Liver (tissue), 8 donors: ENCODE measurements at regions not wholly inside any gene's neighbourhood (a gene's known extent, or its start where the extent isn't known, plus 50 kb on each side); places are given as distances from the start of the nearest gene placed in this dataset.

Experiments
- DNase-seq: peaks from one replicate; pipeline ENCODE4 v3.0.0-alpha.2; 2017; ENCODE audit warnings: low spot score
- H3K27ac ChIP-seq, 2 donors: one replicate each; pipeline ENCODE4 v1.7.0; 2013; ENCODE audit warnings: inconsistent platforms in 2 of 2, low read length in 2 of 2, control low read depth in 1 of 2, low read depth in 1 of 2, mild to moderate bottlenecking in 1 of 2
- H3K27me3 ChIP-seq, 4 donors: one replicate each; pipeline versions ENCODE4 v1.6.1 to v1.7.0; 2013; ENCODE audit warnings: low read length in 3 of 4, inconsistent platforms in 1 of 4, mild to moderate bottlenecking in 1 of 4, moderate library complexity in 1 of 4; ENCODE audit not compliant: control insufficient read depth in 4 of 4, insufficient read depth in 4 of 4
- H3K36me3 ChIP-seq, 4 donors: one replicate each; pipeline versions ENCODE4 v1.6.1 to v1.7.0; 2013; ENCODE audit warnings: low read length in 3 of 4, mild to moderate bottlenecking in 3 of 4, low read depth in 1 of 4, moderate library complexity in 1 of 4; ENCODE audit not compliant: control insufficient read depth in 4 of 4, insufficient read depth in 3 of 4
- H3K4me1 ChIP-seq, 4 donors: one replicate each; pipeline versions ENCODE4 v1.6.1 to v1.7.0; 2013; ENCODE audit warnings: low read length in 3 of 4, mild to moderate bottlenecking in 3 of 4, moderate library complexity in 1 of 4; ENCODE audit not compliant: control insufficient read depth in 4 of 4, insufficient read depth in 4 of 4
- H3K4me3 ChIP-seq, 3 donors: one replicate each; pipeline versions ENCODE4 v1.6.1 to v1.7.0; 2013; ENCODE audit warnings: low read length in 3 of 3, control low read depth in 1 of 3, low read depth in 1 of 3, mild to moderate bottlenecking in 1 of 3
- H3K9ac ChIP-seq, 2 donors: one replicate each; pipeline ENCODE4 v1.7.0; 2013; ENCODE audit warnings: low read length in 2 of 2, mild to moderate bottlenecking in 2 of 2, moderate library complexity in 2 of 2, control low read depth in 1 of 2, low read depth in 1 of 2
- H3K9me3 ChIP-seq, 4 donors: one replicate each; pipeline versions ENCODE4 v1.6.1 to v1.7.0; 2013; ENCODE audit warnings: low read length in 3 of 4; ENCODE audit not compliant: control insufficient read depth in 4 of 4
- ATF3 ChIP-seq: IDR thresholded peaks from 2 replicates; pipeline ENCODE4 v1.6.1; 2016; ENCODE audit warnings: antibody characterized with exemption
- EGR1 ChIP-seq, 2 donors: IDR thresholded peaks; 2 replicates each; pipeline ENCODE4 v1.6.1; 2016 to 2018; ENCODE audit warnings: antibody characterized with exemption in 2 of 2, low read depth in 2 of 2
- FOXA1 ChIP-seq: IDR thresholded peaks from 2 replicates; pipeline ENCODE4 v1.6.1; 2016; ENCODE audit warnings: antibody characterized with exemption
- FOXA2 ChIP-seq: IDR thresholded peaks from 2 replicates; pipeline ENCODE4 v1.6.1; 2016; ENCODE audit warnings: antibody characterized with exemption
- GABPA ChIP-seq, 2 donors: IDR thresholded peaks in 1 of 2; conservative IDR thresholded peaks in 1 of 2; 2 replicates each; pipeline ENCODE4 v1.6.1; 2016; ENCODE audit warnings: antibody characterized with exemption in 2 of 2, mild to moderate bottlenecking in 1 of 2, moderate library complexity in 1 of 2
- HNF4A ChIP-seq, 2 donors: conservative IDR thresholded peaks; 2 replicates each; pipeline ENCODE4 v1.6.1; 2016; ENCODE audit warnings: antibody characterized with exemption in 2 of 2, mild to moderate bottlenecking in 2 of 2
- HNF4G ChIP-seq: IDR thresholded peaks from 2 replicates; pipeline ENCODE4 v1.6.1; 2016; ENCODE audit warnings: antibody characterized with exemption
- JUND ChIP-seq, 2 donors: IDR thresholded peaks; 2 replicates each; pipeline ENCODE4 v1.6.1; 2016; ENCODE audit warnings: antibody characterized with exemption in 2 of 2
- NR2F2 ChIP-seq: IDR thresholded peaks from 2 replicates; pipeline ENCODE4 v1.6.1; 2016; ENCODE audit warnings: antibody characterized with exemption
- RAD21 ChIP-seq, 2 donors: IDR thresholded peaks; 2 replicates each; pipeline ENCODE4 v1.6.1; 2016; ENCODE audit warnings: antibody characterized with exemption in 2 of 2, mild to moderate bottlenecking in 2 of 2
- REST ChIP-seq: IDR thresholded peaks from 2 replicates; pipeline ENCODE4 v1.6.1; 2016; ENCODE audit warnings: antibody characterized with exemption, mild to moderate bottlenecking
- RXRA ChIP-seq, 2 donors: IDR thresholded peaks; 2 replicates each; pipeline ENCODE4 v1.6.1; 2017 to 2018; ENCODE audit warnings: antibody characterized with exemption in 2 of 2, mild to moderate bottlenecking in 1 of 2
- SP1 ChIP-seq: IDR thresholded peaks from 2 replicates; pipeline ENCODE4 v1.6.1; 2018; ENCODE audit warnings: antibody characterized with exemption, mild to moderate bottlenecking
- TAF1 ChIP-seq: conservative IDR thresholded peaks from 2 replicates; pipeline ENCODE4 v1.6.1; 2016; ENCODE audit warnings: antibody characterized with exemption, mild to moderate bottlenecking
- YY1 ChIP-seq: IDR thresholded peaks from 2 replicates; pipeline ENCODE4 v1.6.1; 2016; ENCODE audit warnings: antibody characterized with exemption, mild to moderate bottlenecking
- WGBS: extraction: QIAGEN DNeasy Blood & Tissue Kit; methylation state at CpG from one replicate; pipeline ENCODE4 v1.1.7; 2013; 5-methylcytosine and 5-hydroxymethylcytosine counted together
- TF ChIP-seq, protein P1 (sequence below): fragments of 150-350 bp; IDR thresholded peaks from 2 replicates; pipeline ENCODE4 v1.5.1; 2017; ENCODE audit warnings: improper control_type of control experiment, low read depth, low read length; ENCODE audit not compliant: missing input control
- TF ChIP-seq, protein P2 (sequence below): IDR thresholded peaks from 2 replicates; pipeline ENCODE4 v1.6.1; 2016; ENCODE audit warnings: antibody characterized with exemption
- TF ChIP-seq, protein P3 (sequence below): IDR thresholded peaks from 2 replicates; pipeline ENCODE4 v1.6.1; 2016; ENCODE audit warnings: antibody characterized with exemption
- donor health status: healthy.
- donor health status: healthy.
- donor health status: healthy.
- donor health status: healthy.
- donor health status: healthy.

- no peaks in the 10 kb centered on the region for H3K4me1 ChIP-seq
- H3K27me3 ChIP-seq: no peaks in the 10 kb centered on the region
- DNase-seq: no peak
- no peaks in the 10 kb centered on the region for H3K9me3 ChIP-seq
- TF ChIP-seq, protein P1, sequence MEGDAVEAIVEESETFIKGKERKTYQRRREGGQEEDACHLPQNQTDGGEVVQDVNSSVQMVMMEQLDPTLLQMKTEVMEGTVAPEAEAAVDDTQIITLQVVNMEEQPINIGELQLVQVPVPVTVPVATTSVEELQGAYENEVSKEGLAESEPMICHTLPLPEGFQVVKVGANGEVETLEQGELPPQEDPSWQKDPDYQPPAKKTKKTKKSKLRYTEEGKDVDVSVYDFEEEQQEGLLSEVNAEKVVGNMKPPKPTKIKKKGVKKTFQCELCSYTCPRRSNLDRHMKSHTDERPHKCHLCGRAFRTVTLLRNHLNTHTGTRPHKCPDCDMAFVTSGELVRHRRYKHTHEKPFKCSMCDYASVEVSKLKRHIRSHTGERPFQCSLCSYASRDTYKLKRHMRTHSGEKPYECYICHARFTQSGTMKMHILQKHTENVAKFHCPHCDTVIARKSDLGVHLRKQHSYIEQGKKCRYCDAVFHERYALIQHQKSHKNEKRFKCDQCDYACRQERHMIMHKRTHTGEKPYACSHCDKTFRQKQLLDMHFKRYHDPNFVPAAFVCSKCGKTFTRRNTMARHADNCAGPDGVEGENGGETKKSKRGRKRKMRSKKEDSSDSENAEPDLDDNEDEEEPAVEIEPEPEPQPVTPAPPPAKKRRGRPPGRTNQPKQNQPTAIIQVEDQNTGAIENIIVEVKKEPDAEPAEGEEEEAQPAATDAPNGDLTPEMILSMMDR: no peak
- TF ChIP-seq JUND (IDR thresholded peaks at IDR 0.05): no peak
- TF ChIP-seq RAD21 (IDR thresholded peaks at IDR 0.05): no peak
- TF ChIP-seq REST: no peak
- TF ChIP-seq YY1: no peak
- TF ChIP-seq NR2F2: no peak
- TF ChIP-seq HNF4G: no peak
- TF ChIP-seq SP1: no peak
- TF ChIP-seq FOXA2: no peak
- no peak for TF ChIP-seq EGR1 (IDR thresholded peaks at IDR 0.05; ENCODE audit: low read depth in 2 of 2)
- TF ChIP-seq HNF4A (conservative IDR thresholded peaks at IDR 0.05): no peak
- no peak for TF ChIP-seq ATF3
- no peak for TF ChIP-seq FOXA1
- TF ChIP-seq TAF1: no peak
- TF ChIP-seq GABPA (IDR thresholded peaks at IDR 0.05 in 1 of 2, conservative IDR thresholded peaks at IDR 0.05 in 1 of 2): no peak
- TF ChIP-seq, protein P2, sequence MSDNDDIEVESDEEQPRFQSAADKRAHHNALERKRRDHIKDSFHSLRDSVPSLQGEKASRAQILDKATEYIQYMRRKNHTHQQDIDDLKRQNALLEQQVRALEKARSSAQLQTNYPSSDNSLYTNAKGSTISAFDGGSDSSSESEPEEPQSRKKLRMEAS: no peak
- no peaks in the 10 kb centered on the region for H3K36me3 ChIP-seq
- H3K4me3 ChIP-seq: no peak overlapping the region
- no peak overlapping the region for H3K9ac ChIP-seq
- H3K27ac ChIP-seq: no peak overlapping the region
Observed at GRCh38 chr10:112884179-112884504, 65.9 kb upstream of the TCF7L2 start.

GRCh38 chr10:112886463-112886862, 63.6 kb upstream of the TCF7L2 start:
- 95% methylated on average over 4 of the region's 4 CpGs for WGBS
- H3K9ac ChIP-seq: no peak overlapping the region

More at GRCh38 chr10:112886463-112886862, 63.6 kb upstream of the TCF7L2 start:
- Histone ChIP-seq H3K4me1 (no peaks in the 10 kb centered on the region), H3K9me3 (no peaks in the 10 kb centered on the region), H3K27ac (no peak overlapping the region), H3K36me3 (no peaks in the 10 kb centered on the region), H3K4me3 (no peak overlapping the region), H3K27me3 (no peaks in the 10 kb centered on the region)
- TF ChIP-seq, protein P1: no peak
- TF ChIP-seq RXRA (IDR thresholded peaks at IDR 0.05) (no peak), JUND (IDR thresholded peaks at IDR 0.05) (no peak), HNF4A (conservative IDR thresholded peaks at IDR 0.05) (no peak), YY1 (no peak), GABPA (IDR thresholded peaks at IDR 0.05 in 1 of 2, conservative IDR thresholded peaks at IDR 0.05 in 1 of 2) (no peak), FOXA2 (no peak), HNF4G (no peak), SP1 (no peak), FOXA1 (no peak)
- TF ChIP-seq, protein P3, sequence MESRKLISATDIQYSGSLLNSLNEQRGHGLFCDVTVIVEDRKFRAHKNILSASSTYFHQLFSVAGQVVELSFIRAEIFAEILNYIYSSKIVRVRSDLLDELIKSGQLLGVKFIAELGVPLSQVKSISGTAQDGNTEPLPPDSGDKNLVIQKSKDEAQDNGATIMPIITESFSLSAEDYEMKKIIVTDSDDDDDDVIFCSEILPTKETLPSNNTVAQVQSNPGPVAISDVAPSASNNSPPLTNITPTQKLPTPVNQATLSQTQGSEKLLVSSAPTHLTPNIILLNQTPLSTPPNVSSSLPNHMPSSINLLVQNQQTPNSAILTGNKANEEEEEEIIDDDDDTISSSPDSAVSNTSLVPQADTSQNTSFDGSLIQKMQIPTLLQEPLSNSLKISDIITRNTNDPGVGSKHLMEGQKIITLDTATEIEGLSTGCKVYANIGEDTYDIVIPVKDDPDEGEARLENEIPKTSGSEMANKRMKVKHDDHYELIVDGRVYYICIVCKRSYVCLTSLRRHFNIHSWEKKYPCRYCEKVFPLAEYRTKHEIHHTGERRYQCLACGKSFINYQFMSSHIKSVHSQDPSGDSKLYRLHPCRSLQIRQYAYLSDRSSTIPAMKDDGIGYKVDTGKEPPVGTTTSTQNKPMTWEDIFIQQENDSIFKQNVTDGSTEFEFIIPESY: no peak
- no peak for DNase-seq
